GM12873 (cell line): ENCODE measurements at regions not wholly inside any gene's neighbourhood (a gene's known extent, or its start where the extent isn't known, plus 50 kb on each side); places are given as distances from the start of the nearest gene placed in this dataset.

Source experiments
- CTCF ChIP-seq: IDR thresholded peaks from 2 replicates; pipeline ENCODE4 v1.5.1; 2012; ENCODE audit warnings: low read depth, mild to moderate bottlenecking, moderate library complexity, low read length, control low read depth; ENCODE audit not compliant: insufficient read depth; ENCODE audit errors: missing control alignments

- no peak for TF ChIP-seq CTCF
Measured at GRCh38 chr2:239710953-239711861, 310.4 kb upstream of the HDAC4 start.

- no peak for TF ChIP-seq CTCF
Measured at GRCh38 chr2:239706367-239706766, 305.5 kb upstream of the HDAC4 start.

- no peak for TF ChIP-seq CTCF
Measured at GRCh38 chr2:239704737-239705136, 303.9 kb upstream of the HDAC4 start.

GRCh38 chr2:239703834-239704233 is 303.0 kb upstream of the HDAC4 start:
- no peak for TF ChIP-seq CTCF

- TF ChIP-seq CTCF = no peak
Measured at GRCh38 chr2:239700686-239701345, 300.0 kb upstream of the HDAC4 start.

- no peak for TF ChIP-seq CTCF
Measured at GRCh38 chr2:239697399-239698164, 296.8 kb upstream of the HDAC4 start.
